ENCODE measurements at regions not wholly inside any gene's neighbourhood (a gene's known extent, or its start where the extent isn't known, plus 50 kb on each side); places are given as distances from the start of the nearest gene placed in this dataset.
A peak's percentile ranks its signal among the peaks of the same experiment; 100 is the strongest.

DNA sequence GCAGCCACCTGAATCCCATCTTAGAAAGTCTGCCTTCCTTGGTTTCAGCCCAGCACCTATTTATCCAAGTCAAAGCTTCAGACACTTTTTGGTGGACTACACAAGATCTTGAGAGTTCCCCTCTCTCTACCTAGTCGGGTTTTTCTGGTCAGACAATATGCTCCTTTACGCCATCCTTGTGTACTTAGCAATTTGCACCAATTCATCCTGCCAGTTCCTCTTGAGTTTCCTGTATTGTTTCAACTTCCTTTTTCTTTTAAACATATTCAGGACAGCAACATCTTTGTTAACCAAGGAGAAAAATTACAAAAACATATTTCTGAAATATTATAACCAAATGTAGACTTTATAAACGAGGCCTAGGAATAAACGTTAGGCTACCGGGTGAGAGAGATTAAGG lies 368.2 kb upstream of the CADM1 start:
- DNase-seq (ENCODE audit: low spot score) = no peak
- in situ Hi-C loops (cut with MboI; ENCODE audit: low sequenced_read_pairs, unreplicated experiment) = no loop called here
- TF ChIP-seq, protein P1, sequence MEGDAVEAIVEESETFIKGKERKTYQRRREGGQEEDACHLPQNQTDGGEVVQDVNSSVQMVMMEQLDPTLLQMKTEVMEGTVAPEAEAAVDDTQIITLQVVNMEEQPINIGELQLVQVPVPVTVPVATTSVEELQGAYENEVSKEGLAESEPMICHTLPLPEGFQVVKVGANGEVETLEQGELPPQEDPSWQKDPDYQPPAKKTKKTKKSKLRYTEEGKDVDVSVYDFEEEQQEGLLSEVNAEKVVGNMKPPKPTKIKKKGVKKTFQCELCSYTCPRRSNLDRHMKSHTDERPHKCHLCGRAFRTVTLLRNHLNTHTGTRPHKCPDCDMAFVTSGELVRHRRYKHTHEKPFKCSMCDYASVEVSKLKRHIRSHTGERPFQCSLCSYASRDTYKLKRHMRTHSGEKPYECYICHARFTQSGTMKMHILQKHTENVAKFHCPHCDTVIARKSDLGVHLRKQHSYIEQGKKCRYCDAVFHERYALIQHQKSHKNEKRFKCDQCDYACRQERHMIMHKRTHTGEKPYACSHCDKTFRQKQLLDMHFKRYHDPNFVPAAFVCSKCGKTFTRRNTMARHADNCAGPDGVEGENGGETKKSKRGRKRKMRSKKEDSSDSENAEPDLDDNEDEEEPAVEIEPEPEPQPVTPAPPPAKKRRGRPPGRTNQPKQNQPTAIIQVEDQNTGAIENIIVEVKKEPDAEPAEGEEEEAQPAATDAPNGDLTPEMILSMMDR (IDR thresholded peaks at IDR 0.05; ENCODE audit: borderline replicate concordance, control extremely low read depth, extremely low read depth, insufficient read depth, missing control alignments) = no peak

DNA sequence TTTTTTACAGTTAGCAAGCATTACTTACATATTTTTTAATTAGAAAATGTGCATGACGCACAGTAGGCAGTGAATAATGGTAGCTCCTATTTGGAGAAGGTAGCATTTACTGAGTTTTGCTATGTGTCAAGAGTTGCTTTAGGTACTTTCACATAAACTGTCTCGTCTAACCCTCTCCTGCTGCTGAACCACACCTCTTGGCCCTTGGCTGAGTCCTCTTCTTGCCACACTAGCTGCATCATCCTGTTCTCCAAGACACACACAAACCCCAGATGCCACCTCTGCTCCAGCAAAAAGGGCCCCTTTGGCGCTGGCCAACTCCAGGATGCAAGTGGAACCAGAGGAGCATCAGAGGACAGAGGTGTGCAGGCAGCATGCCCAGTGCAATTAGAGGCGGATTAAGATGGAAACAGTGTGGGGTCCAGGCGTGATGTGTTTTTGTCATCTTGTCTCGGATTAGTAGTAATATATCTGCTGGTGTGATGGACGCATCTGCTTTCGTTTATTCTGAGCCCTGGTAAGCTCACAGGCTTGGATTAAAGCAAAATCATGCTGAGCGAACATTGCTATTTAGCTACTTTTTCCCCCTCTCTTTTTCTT lies 367.0 kb upstream of the CADM1 start:
- TF ChIP-seq, protein P1 (IDR thresholded peaks at IDR 0.05; ENCODE audit: borderline replicate concordance, control extremely low read depth, extremely low read depth, insufficient read depth, missing control alignments) = no peak
- in situ Hi-C loops (cut with MboI; ENCODE audit: low sequenced_read_pairs, unreplicated experiment) = no loop called here
- no peak for DNase-seq (ENCODE audit: low spot score)

- DNase-seq (ENCODE audit: low spot score) = peak; percentile 66
- in situ Hi-C loops (cut with MboI; ENCODE audit: low sequenced_read_pairs, unreplicated experiment) = no loop called here
- TF ChIP-seq, protein P1 (IDR thresholded peaks at IDR 0.05; ENCODE audit: borderline replicate concordance, control extremely low read depth, extremely low read depth, insufficient read depth, missing control alignments) = peak; percentile 83
These were observed 365.7 kb upstream of the CADM1 start for GRCh38 chr11:115869780-115870431.

GRCh38 chr11:115869131-115869530 lies 364.9 kb upstream of the CADM1 start:
- in situ Hi-C loops (cut with MboI; ENCODE audit: low sequenced_read_pairs, unreplicated experiment) = no loop called here
- TF ChIP-seq, protein P1 (IDR thresholded peaks at IDR 0.05; ENCODE audit: borderline replicate concordance, control extremely low read depth, extremely low read depth, insufficient read depth, missing control alignments) = no peak
- no peak for DNase-seq (ENCODE audit: low spot score)

GRCh38 chr11:115860246-115860645 lies 356.0 kb upstream of the CADM1 start:
- DNase-seq (ENCODE audit: low spot score) = no peak
- TF ChIP-seq, protein P1 (IDR thresholded peaks at IDR 0.05; ENCODE audit: borderline replicate concordance, control extremely low read depth, extremely low read depth, insufficient read depth, missing control alignments) = no peak
- in situ Hi-C loops (cut with MboI; ENCODE audit: low sequenced_read_pairs, unreplicated experiment) = no loop called here

GRCh38 chr11:115848611-115849010 lies 344.4 kb upstream of the CADM1 start:
- no peak for DNase-seq (ENCODE audit: low spot score)
- TF ChIP-seq, protein P1 (IDR thresholded peaks at IDR 0.05; ENCODE audit: borderline replicate concordance, control extremely low read depth, extremely low read depth, insufficient read depth, missing control alignments) = no peak
- in situ Hi-C loops (cut with MboI; ENCODE audit: low sequenced_read_pairs, unreplicated experiment) = no loop called here

Measured in GM13976 (cell line).